ENCODE measurements at regions not wholly inside any gene's neighbourhood (a gene's known extent, or its start where the extent isn't known, plus 50 kb on each side); places are given as distances from the start of the nearest gene placed in this dataset.
A peak's percentile ranks its signal among the peaks of the same experiment; 100 is the strongest.

- TF ChIP-seq, protein P1, sequence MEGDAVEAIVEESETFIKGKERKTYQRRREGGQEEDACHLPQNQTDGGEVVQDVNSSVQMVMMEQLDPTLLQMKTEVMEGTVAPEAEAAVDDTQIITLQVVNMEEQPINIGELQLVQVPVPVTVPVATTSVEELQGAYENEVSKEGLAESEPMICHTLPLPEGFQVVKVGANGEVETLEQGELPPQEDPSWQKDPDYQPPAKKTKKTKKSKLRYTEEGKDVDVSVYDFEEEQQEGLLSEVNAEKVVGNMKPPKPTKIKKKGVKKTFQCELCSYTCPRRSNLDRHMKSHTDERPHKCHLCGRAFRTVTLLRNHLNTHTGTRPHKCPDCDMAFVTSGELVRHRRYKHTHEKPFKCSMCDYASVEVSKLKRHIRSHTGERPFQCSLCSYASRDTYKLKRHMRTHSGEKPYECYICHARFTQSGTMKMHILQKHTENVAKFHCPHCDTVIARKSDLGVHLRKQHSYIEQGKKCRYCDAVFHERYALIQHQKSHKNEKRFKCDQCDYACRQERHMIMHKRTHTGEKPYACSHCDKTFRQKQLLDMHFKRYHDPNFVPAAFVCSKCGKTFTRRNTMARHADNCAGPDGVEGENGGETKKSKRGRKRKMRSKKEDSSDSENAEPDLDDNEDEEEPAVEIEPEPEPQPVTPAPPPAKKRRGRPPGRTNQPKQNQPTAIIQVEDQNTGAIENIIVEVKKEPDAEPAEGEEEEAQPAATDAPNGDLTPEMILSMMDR (IDR thresholded peaks at IDR 0.05; ENCODE audit: insufficient read depth, missing control alignments) = no peak
- FAIRE-seq (no peak), DNase-seq (ENCODE audit: insufficient read length, low spot score) (no peak)
These were observed 301.6 kb upstream of the CDH2 start for GRCh38 chr18:28478531-28478930.

- DNase-seq (ENCODE audit: insufficient read length, low spot score) (no peak), FAIRE-seq (no peak)
- TF ChIP-seq, protein P1 (IDR thresholded peaks at IDR 0.05; ENCODE audit: insufficient read depth, missing control alignments) = no peak
These were observed 299.4 kb upstream of the CDH2 start for GRCh38 chr18:28476302-28476701.

DNA sequence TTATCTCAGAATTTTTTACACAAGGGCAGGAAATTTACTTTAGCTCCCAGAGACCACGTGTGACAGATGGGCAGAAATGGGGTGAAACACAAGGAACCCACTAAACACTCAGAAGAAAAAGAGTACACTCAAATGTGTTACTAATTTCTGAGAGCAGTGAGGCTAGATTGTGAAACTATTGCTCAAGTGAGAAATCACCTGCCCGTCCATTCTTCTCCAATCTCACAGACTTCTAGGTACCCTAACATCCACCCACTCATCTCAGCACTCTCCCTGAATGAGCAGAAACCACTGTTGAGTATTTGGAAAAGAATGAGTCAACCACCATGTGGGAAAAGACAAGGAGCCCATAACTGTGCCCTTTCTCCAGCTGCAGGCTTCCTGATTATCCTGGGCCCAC lies 293.0 kb upstream of the CDH2 start:
- FAIRE-seq (no peak), DNase-seq (ENCODE audit: insufficient read length, low spot score) (no peak)
- TF ChIP-seq, protein P1 (IDR thresholded peaks at IDR 0.05; ENCODE audit: insufficient read depth, missing control alignments) = no peak

- no peak for DNase-seq (ENCODE audit: insufficient read length, low spot score)
- TF ChIP-seq, protein P1 (IDR thresholded peaks at IDR 0.05; ENCODE audit: insufficient read depth, missing control alignments) = no peak
- no peak for FAIRE-seq
These were observed 292.0 kb upstream of the CDH2 start for GRCh38 chr18:28468901-28469300.

DNA sequence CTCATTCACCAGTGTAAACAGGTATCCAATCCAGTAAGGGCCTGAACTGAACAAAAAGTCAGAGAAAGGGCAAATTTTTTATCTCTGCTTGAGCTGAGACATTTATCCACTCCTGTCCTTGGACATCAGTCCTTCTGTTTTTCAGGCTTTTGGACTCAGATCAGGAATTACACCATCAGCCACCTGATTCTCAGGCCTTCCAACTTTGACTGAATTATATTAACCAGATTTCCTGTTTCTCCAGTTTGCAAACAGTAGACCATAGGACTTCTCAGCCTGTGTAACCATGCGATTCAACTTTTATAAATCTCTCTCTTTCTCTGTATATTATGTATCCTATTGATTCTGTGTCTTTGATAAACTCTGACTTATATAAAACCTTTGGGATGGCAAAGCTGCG lies 289.3 kb upstream of the CDH2 start:
- no peak for DNase-seq (ENCODE audit: insufficient read length, low spot score)
- FAIRE-seq = no peak
- TF ChIP-seq, protein P1 (IDR thresholded peaks at IDR 0.05; ENCODE audit: insufficient read depth, missing control alignments) = no peak

DNA sequence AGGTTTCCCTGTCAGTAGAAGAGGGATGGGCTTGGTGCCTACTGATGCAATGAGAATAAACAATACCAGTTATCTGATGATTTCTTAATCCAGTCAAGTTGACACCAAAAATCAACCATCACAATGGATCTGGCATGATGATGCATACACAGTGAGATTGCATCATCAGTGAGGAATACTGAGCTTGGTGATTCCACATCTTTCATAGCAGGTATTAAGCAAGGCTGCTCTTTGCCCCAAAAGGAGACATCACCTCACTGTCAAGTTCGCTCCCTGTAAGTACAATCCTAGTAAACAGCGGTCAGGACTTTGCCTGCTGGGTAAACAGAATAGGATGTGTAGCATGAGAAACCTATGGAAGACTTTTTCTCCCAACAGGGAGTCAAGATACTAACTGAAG lies 282.7 kb upstream of the CDH2 start:
- FAIRE-seq (peak; percentile 21), DNase-seq (ENCODE audit: insufficient read length, low spot score) (no peak)
- TF ChIP-seq, protein P1 (IDR thresholded peaks at IDR 0.05; ENCODE audit: insufficient read depth, missing control alignments) = no peak

- TF ChIP-seq, protein P1 (IDR thresholded peaks at IDR 0.05; ENCODE audit: insufficient read depth, missing control alignments) = no peak
- FAIRE-seq = peak; percentile 92
These were observed 281.8 kb upstream of the CDH2 start for GRCh38 chr18:28458751-28459150.

More at GRCh38 chr18:28458751-28459150, 281.8 kb upstream of the CDH2 start:
- no peak for DNase-seq (ENCODE audit: insufficient read length, low spot score)

Measured in D721Med (cell line).